ENCODE measurements at regions not wholly inside any gene's neighbourhood (a gene's known extent, or its start where the extent isn't known, plus 50 kb on each side); places are given as distances from the start of the nearest gene placed in this dataset.

GRCh38 chr3:18036450-18036815 lies 294.0 kb upstream of the TBC1D5 start:
- no peak for TF ChIP-seq MAX (IDR thresholded peaks at IDR 0.05)
- no peak for TF ChIP-seq FOXM1 (IDR thresholded peaks at IDR 0.05; ENCODE audit: borderline replicate concordance, low read depth)
- no peak for TF ChIP-seq TAF1 (IDR thresholded peaks at IDR 0.05; ENCODE audit: low read depth)
- no peak for TF ChIP-seq CEBPB (IDR thresholded peaks at IDR 0.05)
- no peak for TF ChIP-seq YY1 (IDR thresholded peaks at IDR 0.05; ENCODE audit: low read depth)
- no peak for TF ChIP-seq NFIC (IDR thresholded peaks at IDR 0.05)
- no peak for TF ChIP-seq REST (IDR thresholded peaks at IDR 0.05; ENCODE audit: low read depth)
- TF ChIP-seq ZBTB7A (IDR thresholded peaks at IDR 0.05; ENCODE audit: low read depth), result no peak

Measured in Ishikawa (cell line).